B cell (primary cell): ENCODE measurements at regions not wholly inside any gene's neighbourhood (a gene's known extent, or its start where the extent isn't known, plus 50 kb on each side); places are given as distances from the start of the nearest gene placed in this dataset.

Experiments
- ATAC-seq: fragments of 200-7000 bp; cut with Tn5 transposase; one replicate; pipeline ENCODE4 v1.10.0; 2021; ENCODE audit warnings: low read depth, mild to moderate bottlenecking, moderate number of reproducible peaks, moderate library complexity
- CTCF ChIA-PET: fragments of 350-600 bp; sonication (Branson Sonifier 250); formaldehyde crosslinking; loops from one replicate; lab custom pipeline; 2021; ENCODE audit warnings: antibody characterized with exemption, inconsistent platforms; lab: Charles Lee
- POLR2A ChIA-PET: fragments of 350-600 bp; sonication (Branson Sonifier 250); formaldehyde crosslinking; loops from one replicate; lab custom pipeline; 2021; ENCODE audit warnings: antibody characterized with exemption; lab: Charles Lee
- DNase-seq: peaks from one replicate; pipeline ENCODE4 v3.0.0; 2013
- H2AFZ ChIP-seq: 2 replicates; pipeline ENCODE4 v1.6.1; 2012; ENCODE audit warnings: mild to moderate bottlenecking, low read depth, low read length; ENCODE audit not compliant: insufficient read depth, poor library complexity, severe bottlenecking
- H3K27ac ChIP-seq, 2 donors: 1 replicate in 1 of 2; 2 replicates in 1 of 2; pipeline ENCODE4 v1.5.1; 2012 to 2013; ENCODE audit warnings: low read length in 2 of 2, mild to moderate bottlenecking in 2 of 2, moderate library complexity in 1 of 2
- H3K27me3 ChIP-seq, 4 experiments: fragments of 200-600 bp in 1 of 4; sonication (generic) in 1 of 4; replicated peaks in 1 of 4; 1 replicate in 2 of 4; 2 replicates in 2 of 4; pipeline versions ENCODE4 v1.6.1 to v1.7.0; 2013 to 2016; ENCODE audit warnings: low read length in 3 of 4, mild to moderate bottlenecking in 2 of 4, mixed read lengths in 1 of 4, moderate library complexity in 1 of 4; ENCODE audit not compliant: insufficient read depth in 4 of 4, control insufficient read depth in 3 of 4; ENCODE audit errors: control extremely low read depth in 1 of 4
- H3K36me3 ChIP-seq, 2 experiments: replicated peaks in 1 of 2; 1 replicate in 1 of 2; 2 replicates in 1 of 2; pipeline versions ENCODE4 v1.6.1 to v1.7.1; 2013; ENCODE audit warnings: low read length in 1 of 2; ENCODE audit not compliant: insufficient read depth in 2 of 2, control insufficient read depth in 1 of 2; ENCODE audit errors: control extremely low read depth in 1 of 2, extremely low read depth in 1 of 2
- H3K4me1 ChIP-seq, 2 donors: fragments of 200-600 bp in 1 of 2; sonication (generic) in 1 of 2; 1 replicate in 1 of 2; 2 replicates in 1 of 2; pipeline versions ENCODE4 v1.5.1 to v1.6.1; 2013 to 2017; ENCODE audit warnings: low read length in 2 of 2; ENCODE audit not compliant: control insufficient read depth in 2 of 2, insufficient read depth in 2 of 2
- H3K4me2 ChIP-seq: replicated peaks from 2 replicates; pipeline ENCODE3; 2012; ENCODE audit warnings: mild to moderate bottlenecking, low read depth, low read length; ENCODE audit not compliant: poor library complexity, severe bottlenecking
- H3K4me3 ChIP-seq, 5 experiments: fragments of 200-600 bp in 1 of 5; sonication (generic) in 1 of 5; 1 replicate in 3 of 5; 2 replicates in 2 of 5; pipeline versions ENCODE4 v1.5.1 to v1.7.0; 2011 to 2016; ENCODE audit warnings: low read length in 4 of 5, mild to moderate bottlenecking in 4 of 5, low read depth in 2 of 5, control low read depth in 1 of 5, moderate library complexity in 1 of 5; ENCODE audit not compliant: insufficient read depth in 1 of 5; ENCODE audit errors: control extremely low read depth in 1 of 5, extremely low read depth in 1 of 5
- H3K79me2 ChIP-seq: fragments of 200-600 bp; sonication (generic); one replicate; pipeline ENCODE4 v1.6.0; 2016; ENCODE audit warnings: low read length; ENCODE audit not compliant: control insufficient read depth, insufficient read depth
- H3K9ac ChIP-seq: fragments of 200-600 bp; sonication (generic); 2 replicates; pipeline ENCODE4 v1.6.1; 2017; ENCODE audit warnings: mild to moderate bottlenecking, low read length, moderate library complexity
- H3K9me3 ChIP-seq, 3 donors: one replicate each; pipeline versions ENCODE4 v1.6.1 to v1.7.1; 2013; ENCODE audit warnings: low read length in 2 of 3; ENCODE audit not compliant: control insufficient read depth in 2 of 3, insufficient read depth in 1 of 3; ENCODE audit errors: control extremely low read depth in 1 of 3
- H4K20me1 ChIP-seq: 2 replicates; pipeline ENCODE4 v1.6.0; 2012; ENCODE audit warnings: mild to moderate bottlenecking, low read length; ENCODE audit not compliant: insufficient read depth, control insufficient read depth, poor library complexity, severe bottlenecking
- H3K27ac Mint-ChIP-seq: one replicate; pipeline ENCODE4 v1.8.0; 2021; ENCODE audit warnings: mixed read lengths
- H3K27me3 Mint-ChIP-seq: one replicate; pipeline ENCODE4 v1.8.0; 2021; ENCODE audit warnings: mixed read lengths
- H3K4me1 Mint-ChIP-seq: one replicate; pipeline ENCODE4 v1.8.0; 2021; ENCODE audit warnings: mixed read lengths
- H3K4me3 Mint-ChIP-seq: one replicate; pipeline ENCODE4 v1.8.0; 2021; ENCODE audit warnings: mixed read lengths
- H3K9me3 Mint-ChIP-seq: one replicate; pipeline ENCODE4 v1.8.0; 2022; ENCODE audit warnings: mixed read lengths; ENCODE audit not compliant: insufficient read depth
- EZH2 ChIP-seq: IDR thresholded peaks from 2 replicates; pipeline ENCODE4 v1.6.1; 2012; ENCODE audit warnings: borderline replicate concordance, low read depth, mild to moderate bottlenecking, moderate library complexity, low read length; ENCODE audit not compliant: insufficient read depth, poor library complexity, severe bottlenecking
- WGBS: methylation state at CpG from one replicate; pipeline ENCODE4 v1.1.5; 2013; ENCODE audit warnings: missing lambda C conversion rate; ENCODE audit not compliant: insufficient coverage; 5-methylcytosine and 5-hydroxymethylcytosine counted together
- intact Hi-C: fragments of 100-400 bp; cut with micrococcal nuclease; formaldehyde crosslinking; loops from one replicate; pipeline ENCODE4 v1.10.0; 2022
- TF ChIP-seq, protein P1 (sequence below): fragments of 200-600 bp; IDR thresholded peaks from one replicate; pipeline ENCODE4 v1.8.0; 2022; ENCODE audit warnings: antibody characterized with exemption, mild to moderate bottlenecking

DNA sequence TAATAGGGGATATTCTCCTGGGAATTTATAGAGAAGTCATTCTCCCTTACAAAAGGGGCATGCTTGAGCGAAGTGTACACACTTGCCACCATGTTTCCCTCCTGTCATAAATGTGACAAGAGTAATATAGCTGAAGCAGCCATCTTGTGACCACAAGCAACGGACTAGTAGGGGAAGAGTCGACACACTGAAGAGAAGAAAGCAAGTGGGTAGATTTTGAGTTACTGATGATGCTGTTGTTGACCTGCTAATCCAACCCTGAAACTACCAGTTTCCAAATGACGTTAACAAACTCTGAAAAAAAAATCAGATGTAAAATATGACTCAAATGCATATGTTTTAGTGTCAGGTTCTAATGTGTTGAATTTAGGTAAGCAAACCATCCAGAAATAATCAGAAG is 350.4 kb downstream of the CDH10 start:
- H3K27me3 ChIP-seq, result no peaks in the 10 kb centered on the region
- no peak overlapping the region for H3K4me3 Mint-ChIP-seq
- no peaks in the 10 kb centered on the region for H3K36me3 ChIP-seq
- H3K27ac Mint-ChIP-seq, result no peak overlapping the region
- intact Hi-C loops, result no loop called here
- H3K79me2 ChIP-seq, result no peaks in the 10 kb centered on the region
- no peak overlapping the region for H3K4me3 ChIP-seq
- H3K4me1 Mint-ChIP-seq, result no peaks in the 10 kb centered on the region
- ATAC-seq (no peak), DNase-seq (no peak)
- peaks cover 3% of the 10 kb centered on the region for H3K9me3 Mint-ChIP-seq
- H3K9ac ChIP-seq, result no peak overlapping the region
- CTCF ChIA-PET, result no interaction called here
- no peaks in the 10 kb centered on the region for H3K4me1 ChIP-seq
- peaks cover 0 to 7% (median 0%) of the 10 kb centered on the region in 3 donors for H3K9me3 ChIP-seq
- H3K4me2 ChIP-seq, result no peak overlapping the region
- H3K27ac ChIP-seq, result no peak overlapping the region
- WGBS, result no CpG with 5 or more reads among the region's 4 CpGs
- H4K20me1 ChIP-seq, result no peaks in the 10 kb centered on the region
- TF ChIP-seq, protein P1, sequence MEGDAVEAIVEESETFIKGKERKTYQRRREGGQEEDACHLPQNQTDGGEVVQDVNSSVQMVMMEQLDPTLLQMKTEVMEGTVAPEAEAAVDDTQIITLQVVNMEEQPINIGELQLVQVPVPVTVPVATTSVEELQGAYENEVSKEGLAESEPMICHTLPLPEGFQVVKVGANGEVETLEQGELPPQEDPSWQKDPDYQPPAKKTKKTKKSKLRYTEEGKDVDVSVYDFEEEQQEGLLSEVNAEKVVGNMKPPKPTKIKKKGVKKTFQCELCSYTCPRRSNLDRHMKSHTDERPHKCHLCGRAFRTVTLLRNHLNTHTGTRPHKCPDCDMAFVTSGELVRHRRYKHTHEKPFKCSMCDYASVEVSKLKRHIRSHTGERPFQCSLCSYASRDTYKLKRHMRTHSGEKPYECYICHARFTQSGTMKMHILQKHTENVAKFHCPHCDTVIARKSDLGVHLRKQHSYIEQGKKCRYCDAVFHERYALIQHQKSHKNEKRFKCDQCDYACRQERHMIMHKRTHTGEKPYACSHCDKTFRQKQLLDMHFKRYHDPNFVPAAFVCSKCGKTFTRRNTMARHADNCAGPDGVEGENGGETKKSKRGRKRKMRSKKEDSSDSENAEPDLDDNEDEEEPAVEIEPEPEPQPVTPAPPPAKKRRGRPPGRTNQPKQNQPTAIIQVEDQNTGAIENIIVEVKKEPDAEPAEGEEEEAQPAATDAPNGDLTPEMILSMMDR, result no peak
- TF ChIP-seq EZH2, result no peak
- POLR2A ChIA-PET, result no interaction called here
- H3K27me3 Mint-ChIP-seq, result no peaks in the 10 kb centered on the region
- no peak overlapping the region for H2AFZ ChIP-seq

GRCh38 chr5:24314106-24314505 is 330.7 kb downstream of the CDH10 start:
- DNase-seq (no peak), ATAC-seq (no peak)
- no peaks in the 10 kb centered on the region for H3K4me1 ChIP-seq
- intact Hi-C loops, result no loop called here
- Mint-ChIP-seq H3K27me3 (no peaks in the 10 kb centered on the region), H3K27ac (no peak overlapping the region), H3K9me3 (peaks cover 21% of the 10 kb centered on the region), H3K4me1 (no peaks in the 10 kb centered on the region), H3K4me3 (no peak overlapping the region)
- POLR2A ChIA-PET, result no interaction called here
- H4K20me1 ChIP-seq, result no peaks in the 10 kb centered on the region
- H3K79me2 ChIP-seq, result no peaks in the 10 kb centered on the region
- H3K4me3 ChIP-seq, result no peak overlapping the region
- no peak overlapping the region for H3K4me2 ChIP-seq
- H2AFZ ChIP-seq, result no peak overlapping the region
- no peaks in the 10 kb centered on the region for H3K27me3 ChIP-seq
- no peak overlapping the region for H3K27ac ChIP-seq
- no peaks in the 10 kb centered on the region for H3K36me3 ChIP-seq
- no peak for TF ChIP-seq EZH2
- WGBS, result 93% methylated on average over 17 of the region's 19 CpGs
- peaks cover 0 to 34% (median 3%) of the 10 kb centered on the region in 3 donors for H3K9me3 ChIP-seq
- CTCF ChIA-PET, result no interaction called here
- H3K9ac ChIP-seq, result no peak overlapping the region
